Parathyroid adenoma (tissue), 2 donors: ENCODE measurements at regions not wholly inside any gene's neighbourhood (a gene's known extent, or its start where the extent isn't known, plus 50 kb on each side); places are given as distances from the start of the nearest gene placed in this dataset.
A peak's percentile ranks its signal among the peaks of the same experiment; 100 is the strongest.

Experiments
- H2AFZ ChIP-seq: fragments of 300-600 bp; sonication (generic); one replicate; pipeline ENCODE4 v1.7.0; 2017; ENCODE audit warnings: antibody characterized with exemption, mild to moderate bottlenecking
- H3K27ac ChIP-seq: fragments of 300-600 bp; sonication (generic); one replicate; pipeline ENCODE4 v1.7.0; 2017
- H3K27me3 ChIP-seq: fragments of 300-600 bp; sonication (generic); one replicate; pipeline ENCODE4 v1.7.0; 2017; ENCODE audit warnings: low read length; ENCODE audit not compliant: control insufficient read depth, insufficient read depth
- H3K36me3 ChIP-seq: fragments of 300-600 bp; sonication (generic); one replicate; pipeline ENCODE4 v1.7.0; 2017; ENCODE audit warnings: low read length; ENCODE audit not compliant: control insufficient read depth, insufficient read depth
- H3K4me1 ChIP-seq: fragments of 300-600 bp; sonication (generic); one replicate; pipeline ENCODE4 v1.7.0; 2017; ENCODE audit warnings: control low read depth
- H3K4me2 ChIP-seq: fragments of 300-600 bp; sonication (generic); one replicate; pipeline ENCODE4 v1.7.0; 2017; ENCODE audit warnings: low read length
- H3K4me3 ChIP-seq: fragments of 300-600 bp; sonication (generic); one replicate; pipeline ENCODE4 v1.7.0; 2017; ENCODE audit warnings: low read depth, low read length
- H3K79me2 ChIP-seq: fragments of 300-600 bp; sonication (generic); one replicate; pipeline ENCODE4 v1.7.0; 2017; ENCODE audit warnings: control low read depth
- H3K9ac ChIP-seq: fragments of 300-600 bp; sonication (generic); one replicate; pipeline ENCODE4 v1.7.0; 2017; ENCODE audit warnings: mild to moderate bottlenecking
- H3K9me3 ChIP-seq: fragments of 300-600 bp; sonication (generic); one replicate; pipeline ENCODE4 v1.7.0; 2017; ENCODE audit warnings: low read length; ENCODE audit not compliant: control insufficient read depth
- CTCF ChIP-seq: fragments of 300-600 bp; sonication (generic); IDR thresholded peaks from one replicate; pipeline ENCODE4 v1.7.0; 2017; ENCODE audit warnings: antibody characterized with exemption, mild to moderate bottlenecking
- donor health status: primary hyperparathyroidism.

- H3K4me3 ChIP-seq: no peak overlapping the region
- no peaks in the 10 kb centered on the region for H3K27me3 ChIP-seq
- H3K4me1 ChIP-seq: no peaks in the 10 kb centered on the region
- peak overlapping the region; percentile 38 for H2AFZ ChIP-seq
- no peak overlapping the region for H3K9ac ChIP-seq
- H3K36me3 ChIP-seq: no peaks in the 10 kb centered on the region
- H3K9me3 ChIP-seq: no peaks in the 10 kb centered on the region
- TF ChIP-seq CTCF: no peak
- H3K27ac ChIP-seq: no peak overlapping the region
- H3K4me2 ChIP-seq: no peak overlapping the region
- H3K79me2 ChIP-seq: no peaks in the 10 kb centered on the region
These were observed 398.7 kb downstream of the PLPP3 start for GRCh38 chr1:56180520-56181190.

DNA sequence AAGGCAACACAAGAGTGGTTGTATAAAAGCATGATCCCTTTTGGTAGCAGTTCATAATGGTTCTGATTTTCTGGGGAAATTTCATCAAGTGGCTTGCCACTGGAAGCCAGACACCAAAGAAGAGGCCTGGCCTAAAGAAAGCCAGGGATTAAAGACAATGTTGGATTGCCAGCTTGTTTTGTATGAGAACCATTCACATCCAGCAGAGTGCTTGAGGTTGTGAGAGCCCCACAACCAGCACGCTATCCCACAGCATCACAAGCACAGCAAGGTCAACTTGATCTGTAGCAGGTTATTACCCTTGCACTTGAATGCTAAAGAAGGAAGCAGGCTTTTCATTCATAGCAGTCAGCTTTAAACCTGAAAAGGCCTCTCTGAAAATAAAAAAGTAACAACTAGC is 399.8 kb downstream of the PLPP3 start:
- Histone ChIP-seq H3K27ac (no peak overlapping the region), H2AFZ (no peak overlapping the region), H3K4me2 (no peak overlapping the region), H3K9ac (no peak overlapping the region), H3K9me3 (no peaks in the 10 kb centered on the region), H3K27me3 (no peaks in the 10 kb centered on the region), H3K79me2 (no peaks in the 10 kb centered on the region), H3K36me3 (no peaks in the 10 kb centered on the region), H3K4me1 (no peaks in the 10 kb centered on the region), H3K4me3 (no peak overlapping the region)
- no peak for TF ChIP-seq CTCF

- Histone ChIP-seq H3K27ac (no peak overlapping the region), H3K4me1 (no peaks in the 10 kb centered on the region), H3K9ac (no peak overlapping the region), H2AFZ (no peak overlapping the region), H3K36me3 (no peaks in the 10 kb centered on the region), H3K4me3 (no peak overlapping the region), H3K79me2 (no peaks in the 10 kb centered on the region), H3K4me2 (no peak overlapping the region), H3K9me3 (no peaks in the 10 kb centered on the region), H3K27me3 (no peaks in the 10 kb centered on the region)
- no peak for TF ChIP-seq CTCF
These were observed 404.2 kb downstream of the PLPP3 start for GRCh38 chr1:56175211-56175610.

DNA sequence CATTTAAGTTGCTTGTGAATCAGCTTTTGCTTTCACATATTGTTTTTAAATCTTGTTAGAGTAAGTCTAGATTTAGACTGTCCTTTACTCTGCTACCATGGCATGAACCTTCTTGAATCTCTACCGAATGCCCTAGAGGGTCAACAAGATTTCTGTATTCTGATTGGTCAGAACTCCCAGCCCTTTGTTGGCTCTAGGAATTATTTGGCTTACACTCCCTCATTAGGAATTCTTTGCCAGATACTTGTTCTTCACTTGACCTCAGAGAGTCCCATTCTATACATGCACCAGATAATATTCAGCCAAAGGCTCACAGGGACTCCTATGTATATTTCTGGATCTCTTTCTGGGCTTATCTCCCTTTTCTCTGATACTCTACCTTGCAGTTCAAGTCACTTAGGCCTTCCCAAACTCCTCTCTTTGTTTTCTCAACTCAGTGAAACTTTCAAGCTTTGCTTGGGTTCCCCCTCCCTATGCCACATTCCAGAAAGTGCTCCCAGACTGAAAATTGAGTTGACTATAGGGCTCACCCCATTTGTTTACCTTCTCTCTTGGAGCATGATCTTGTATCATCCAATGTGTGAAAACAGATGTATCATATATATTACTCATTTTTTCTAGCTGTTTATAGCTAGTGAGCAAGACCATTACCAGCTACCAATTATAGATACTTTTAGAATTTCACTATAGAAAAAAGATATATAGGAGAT is 405.0 kb downstream of the PLPP3 start:
- Histone ChIP-seq H3K9me3 (no peaks in the 10 kb centered on the region), H3K4me3 (no peak overlapping the region), H3K4me1 (no peaks in the 10 kb centered on the region), H3K4me2 (no peak overlapping the region), H2AFZ (no peak overlapping the region), H3K27ac (no peak overlapping the region), H3K9ac (no peak overlapping the region), H3K36me3 (no peaks in the 10 kb centered on the region), H3K79me2 (no peaks in the 10 kb centered on the region), H3K27me3 (no peaks in the 10 kb centered on the region)
- no peak for TF ChIP-seq CTCF

GRCh38 chr1:56173736-56174135 is 405.6 kb downstream of the PLPP3 start:
- Histone ChIP-seq H3K4me2 (no peak overlapping the region), H3K27ac (no peak overlapping the region), H2AFZ (no peak overlapping the region), H3K36me3 (no peaks in the 10 kb centered on the region), H3K9me3 (no peaks in the 10 kb centered on the region), H3K9ac (no peak overlapping the region), H3K4me1 (no peaks in the 10 kb centered on the region), H3K27me3 (no peaks in the 10 kb centered on the region), H3K79me2 (no peaks in the 10 kb centered on the region), H3K4me3 (no peak overlapping the region)
- TF ChIP-seq CTCF: no peak
